IPS-20b (cell line): ENCODE measurements at regions not wholly inside any gene's neighbourhood (a gene's known extent, or its start where the extent isn't known, plus 50 kb on each side); places are given as distances from the start of the nearest gene placed in this dataset.

Source experiments
- H3K27ac ChIP-seq: one replicate; pipeline ENCODE4 v1.5.1; 2013; ENCODE audit warnings: low read length
- H3K27me3 ChIP-seq: 2 replicates; pipeline ENCODE4 v1.6.1; 2013; ENCODE audit warnings: mild to moderate bottlenecking, low read length, inconsistent platforms; ENCODE audit not compliant: insufficient read depth
- H3K36me3 ChIP-seq: 2 replicates; pipeline ENCODE4 v1.6.1; 2013; ENCODE audit warnings: low read depth, mild to moderate bottlenecking, inconsistent platforms, low read length, moderate library complexity; ENCODE audit not compliant: insufficient read depth
- H3K4me1 ChIP-seq: 2 replicates; pipeline ENCODE4 v1.6.1; 2013; ENCODE audit warnings: mild to moderate bottlenecking, control low read depth, inconsistent platforms, low read length, moderate library complexity; ENCODE audit not compliant: insufficient read depth
- H3K4me3 ChIP-seq: 2 replicates; pipeline ENCODE4 v1.5.1; 2013; ENCODE audit warnings: mild to moderate bottlenecking, low read length, inconsistent platforms
- H3K9ac ChIP-seq: 2 replicates; pipeline ENCODE4 v1.6.1; 2013; ENCODE audit warnings: low read depth, mild to moderate bottlenecking, inconsistent platforms, low read length, moderate library complexity
- H3K9me3 ChIP-seq: 2 replicates; pipeline ENCODE4 v1.6.1; 2013; ENCODE audit warnings: mild to moderate bottlenecking, low read depth, low read length, inconsistent platforms; ENCODE audit not compliant: insufficient read depth

DNA sequence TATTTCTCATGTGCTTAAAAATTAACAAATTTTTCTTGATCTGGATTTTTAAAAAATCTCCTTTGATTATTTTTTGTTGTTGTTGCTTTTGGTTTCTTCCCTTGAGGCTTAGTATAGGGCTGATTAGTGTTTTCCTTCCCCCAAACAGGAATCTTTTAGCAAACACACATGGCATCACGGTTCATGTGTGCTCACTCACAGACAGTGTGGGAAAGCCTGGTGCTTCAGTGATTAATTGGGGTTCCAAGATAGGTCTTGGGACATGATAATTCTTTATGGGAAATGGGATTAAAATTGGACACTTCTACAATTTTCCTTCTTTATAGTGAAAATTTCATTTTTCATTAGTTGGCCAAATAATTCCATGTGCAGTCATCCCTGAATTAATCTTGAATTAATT, 153.9 kb upstream of the SOX11 start:
- Histone ChIP-seq H3K36me3 (no peaks in the 10 kb centered on the region), H3K27me3 (no peaks in the 10 kb centered on the region), H3K9ac (no peak overlapping the region), H3K27ac (no peak overlapping the region), H3K4me1 (peaks cover 16% of the 10 kb centered on the region; the same call in 1 of the 2 replicates), H3K4me3 (no peak overlapping the region), H3K9me3 (peaks cover 5% of the 10 kb centered on the region)

DNA sequence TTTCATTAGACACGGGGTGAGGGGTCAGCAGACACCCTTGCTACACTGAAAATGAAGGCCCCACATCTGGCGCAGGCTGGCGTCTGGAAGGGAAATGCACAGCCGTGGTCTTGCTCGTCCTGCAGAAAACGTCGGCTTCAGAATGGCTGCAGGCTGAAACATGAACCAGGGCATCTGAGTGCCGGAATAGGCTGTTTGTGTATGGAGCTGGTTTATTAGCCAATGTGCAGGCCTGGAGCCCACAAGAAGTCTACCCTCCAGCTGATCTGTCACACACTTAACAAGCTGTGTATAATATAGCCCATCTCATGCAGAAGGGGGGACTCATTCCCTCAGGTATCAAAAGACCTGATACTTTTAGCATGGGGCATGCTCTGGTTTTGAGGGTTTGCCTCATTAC, 153.4 kb upstream of the SOX11 start:
- peaks cover 16% of the 10 kb centered on the region; the same call in 1 of the 2 replicates for H3K4me1 ChIP-seq
- peaks cover 10% of the 10 kb centered on the region for H3K9me3 ChIP-seq
- no peak overlapping the region for H3K9ac ChIP-seq
- no peak overlapping the region for H3K4me3 ChIP-seq
- no peaks in the 10 kb centered on the region for H3K27me3 ChIP-seq
- no peak overlapping the region for H3K27ac ChIP-seq
- H3K36me3 ChIP-seq: no peaks in the 10 kb centered on the region

DNA sequence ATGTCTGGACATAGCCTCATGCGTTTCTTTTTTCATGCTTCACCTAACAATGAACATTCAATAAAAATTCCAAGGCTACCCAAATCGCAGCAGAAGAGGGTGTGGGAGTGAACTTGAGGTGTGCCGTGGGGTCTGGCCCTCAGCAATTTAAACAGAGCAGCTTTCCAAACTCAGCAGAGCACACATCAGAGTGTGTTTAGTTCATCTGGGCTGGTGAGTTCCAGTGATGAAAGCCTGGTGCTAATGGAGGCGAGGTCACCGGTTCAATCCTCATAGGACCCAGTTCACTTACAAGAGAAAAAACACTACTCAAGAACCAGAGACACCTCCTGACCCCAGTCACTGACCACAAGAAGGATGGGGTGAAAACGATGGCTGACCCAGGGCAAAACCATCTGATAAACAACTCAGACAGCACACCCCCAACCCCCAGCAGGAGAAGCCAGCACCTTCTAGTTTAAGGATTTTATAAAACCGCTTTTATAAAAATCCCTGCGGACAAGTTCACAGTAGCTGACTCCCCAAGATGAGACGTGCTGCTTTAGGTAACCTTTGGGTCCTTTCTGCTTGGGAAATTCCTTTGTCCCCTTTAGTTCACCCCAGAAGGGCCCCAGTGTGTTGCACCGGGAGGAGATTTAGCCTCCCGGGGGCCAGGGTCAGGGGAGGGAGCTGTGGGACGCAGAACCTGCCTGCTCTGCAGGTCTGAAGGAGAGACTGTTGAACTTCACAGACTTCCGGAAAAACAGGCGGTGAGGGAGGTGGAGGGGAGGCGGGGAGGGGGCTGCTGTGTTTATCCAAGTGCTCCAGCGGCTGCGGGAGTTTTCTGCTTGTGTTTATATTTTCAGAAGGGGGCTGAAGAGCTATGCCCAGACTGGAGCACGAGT, 152.7 kb upstream of the SOX11 start:
- H3K36me3 ChIP-seq: no peaks in the 10 kb centered on the region
- peaks cover 17% of the 10 kb centered on the region for H3K9me3 ChIP-seq
- peaks cover 16% of the 10 kb centered on the region; the same call in 1 of the 2 replicates for H3K4me1 ChIP-seq
- no peak overlapping the region for H3K27ac ChIP-seq
- H3K27me3 ChIP-seq: no peaks in the 10 kb centered on the region
- H3K9ac ChIP-seq: peak overlapping the region; percentile 60; the same call in 1 of the 2 replicates
- peak overlapping the region; percentile 50; the same call in 1 of the 2 replicates for H3K4me3 ChIP-seq

DNA sequence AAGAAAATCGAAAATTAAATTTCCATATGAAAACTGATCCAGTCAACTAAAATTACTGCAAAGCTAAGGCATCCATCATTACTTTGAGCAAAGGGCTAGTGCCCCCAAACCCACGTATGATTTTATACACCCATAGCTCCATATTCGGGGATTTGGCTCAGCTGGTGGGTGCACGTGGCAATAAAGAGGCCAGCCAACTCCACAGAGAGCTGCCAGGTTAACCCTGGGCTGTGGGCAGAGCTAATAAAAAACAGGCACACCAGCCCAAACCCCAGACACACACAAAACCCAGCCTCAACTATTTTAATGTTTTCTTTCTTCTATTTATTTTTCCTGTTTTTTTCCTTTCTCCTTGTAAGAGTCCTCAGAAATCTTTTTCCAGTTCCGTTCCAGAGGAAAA, 151.3 kb upstream of the SOX11 start:
- Histone ChIP-seq H3K27me3 (no peaks in the 10 kb centered on the region), H3K9ac (no peak overlapping the region), H3K4me1 (peaks cover 16% of the 10 kb centered on the region; the same call in 1 of the 2 replicates), H3K9me3 (peaks cover 29% of the 10 kb centered on the region), H3K36me3 (no peaks in the 10 kb centered on the region), H3K27ac (no peak overlapping the region), H3K4me3 (no peak overlapping the region)

DNA sequence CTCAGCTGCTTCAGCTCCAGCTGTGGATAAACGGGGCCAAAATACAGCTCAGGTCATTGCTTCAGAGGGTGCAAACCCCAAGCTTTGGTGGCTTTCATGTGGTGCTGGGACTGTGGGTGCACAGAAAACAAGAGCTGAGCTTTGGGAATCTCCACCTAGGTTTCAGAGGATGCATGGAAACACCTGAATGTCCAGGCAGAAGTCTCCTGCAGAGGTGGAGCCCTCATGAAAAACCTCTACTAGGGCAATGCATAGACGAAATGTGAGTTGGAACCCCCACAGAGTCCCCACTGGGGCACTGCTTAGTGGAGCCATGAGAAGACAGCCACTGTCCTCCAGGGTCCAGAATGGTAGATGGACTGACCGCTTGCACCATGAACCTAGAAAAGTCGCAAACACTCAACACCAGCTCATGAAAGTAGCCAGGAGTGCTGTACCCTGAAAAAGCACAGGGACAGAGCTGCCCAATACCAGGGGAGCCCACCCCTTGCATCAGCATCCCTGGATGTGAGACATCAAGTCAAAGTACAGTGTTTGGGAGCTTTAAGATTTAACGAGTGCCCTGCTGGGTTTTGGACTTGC, 147.9 kb upstream of the SOX11 start:
- H3K27me3 ChIP-seq: no peaks in the 10 kb centered on the region
- no peak overlapping the region for H3K4me3 ChIP-seq
- peaks cover 15% of the 10 kb centered on the region; the same call in 1 of the 2 replicates for H3K4me1 ChIP-seq
- peaks cover 33% of the 10 kb centered on the region for H3K9me3 ChIP-seq
- H3K9ac ChIP-seq: no peak overlapping the region
- H3K36me3 ChIP-seq: no peaks in the 10 kb centered on the region
- no peak overlapping the region for H3K27ac ChIP-seq

DNA sequence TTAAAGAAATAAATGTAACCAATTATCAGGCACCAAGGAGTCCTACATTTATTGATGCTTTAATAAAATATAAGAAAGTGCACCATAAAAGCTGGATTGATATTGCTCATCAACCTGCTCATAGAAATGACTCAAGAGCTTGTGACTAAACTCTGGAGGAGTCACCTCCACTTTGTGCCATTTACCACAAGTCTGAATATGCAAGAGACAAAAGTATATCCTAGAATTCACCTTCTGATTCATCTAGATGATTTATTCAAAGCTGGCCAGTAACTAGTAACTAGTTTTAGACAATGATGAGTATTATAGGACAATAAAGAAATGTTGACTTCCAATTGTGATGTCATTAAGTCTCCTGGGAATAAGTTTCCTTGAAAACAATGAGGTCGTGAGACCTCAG, 146.0 kb upstream of the SOX11 start:
- H3K9ac ChIP-seq: no peak overlapping the region
- H3K4me3 ChIP-seq: no peak overlapping the region
- H3K9me3 ChIP-seq: peaks cover 33% of the 10 kb centered on the region
- H3K27ac ChIP-seq: no peak overlapping the region
- H3K27me3 ChIP-seq: no peaks in the 10 kb centered on the region
- H3K4me1 ChIP-seq: peaks cover 6% of the 10 kb centered on the region; the same call in 1 of the 2 replicates
- H3K36me3 ChIP-seq: no peaks in the 10 kb centered on the region

DNA sequence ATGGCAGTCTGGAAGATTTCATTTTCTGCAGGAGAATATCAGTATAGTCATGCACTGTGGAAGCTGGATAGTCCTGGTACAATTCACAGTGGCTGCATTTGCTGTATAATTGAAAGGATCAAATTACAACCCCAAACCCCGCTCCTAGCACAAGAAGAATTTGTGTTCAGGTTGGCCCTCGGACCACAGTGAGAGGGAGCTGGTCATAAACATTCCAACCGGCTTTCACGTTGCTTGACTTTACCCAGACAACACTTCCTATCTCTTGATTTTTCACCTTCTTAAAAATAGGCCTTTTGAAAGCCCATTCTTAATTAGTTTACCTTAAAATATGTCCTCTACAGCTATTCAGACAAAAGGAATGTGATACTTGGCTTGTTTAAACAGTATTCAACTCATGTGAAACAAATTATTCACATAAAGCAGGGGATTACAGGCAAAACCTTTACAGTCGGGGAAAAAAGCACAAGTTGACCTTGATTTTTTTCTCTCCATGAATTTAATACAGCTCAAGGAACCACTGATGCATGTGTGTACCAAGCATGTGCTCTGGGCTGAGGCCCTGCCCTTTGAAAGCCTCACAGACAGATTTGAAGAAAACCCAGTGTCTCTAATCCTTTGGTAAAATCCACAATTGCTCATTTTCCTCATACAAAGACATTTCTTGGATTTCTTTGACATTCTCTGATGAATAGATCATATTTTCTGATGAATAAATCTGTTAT, 143.0 kb upstream of the SOX11 start:
- Histone ChIP-seq H3K9ac (no peak overlapping the region), H3K36me3 (no peaks in the 10 kb centered on the region), H3K27ac (no peak overlapping the region), H3K4me1 (peaks cover 6% of the 10 kb centered on the region; the same call in 1 of the 2 replicates), H3K27me3 (no peaks in the 10 kb centered on the region), H3K9me3 (peaks cover 19% of the 10 kb centered on the region), H3K4me3 (no peak overlapping the region)

DNA sequence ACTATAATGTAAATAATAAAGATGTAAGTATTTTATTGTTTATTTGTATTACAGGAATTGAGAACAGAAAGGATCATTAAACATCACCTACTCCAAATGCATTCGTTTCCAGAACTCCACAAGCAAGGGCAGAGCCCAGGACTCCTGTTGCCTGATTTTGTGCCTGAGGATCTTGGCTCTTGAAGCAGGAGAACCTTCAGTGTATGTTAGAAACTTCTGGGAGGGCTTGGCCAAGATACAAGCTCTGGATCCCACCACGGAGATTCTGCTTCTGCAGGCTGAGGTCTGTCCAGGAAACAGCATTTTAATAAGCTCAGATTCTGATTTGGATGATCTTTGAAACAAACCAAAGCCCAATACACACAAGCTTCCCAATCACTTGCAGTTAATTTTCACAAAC, 142.4 kb upstream of the SOX11 start:
- H3K36me3 ChIP-seq: no peaks in the 10 kb centered on the region
- peaks cover 6% of the 10 kb centered on the region; the same call in 1 of the 2 replicates for H3K4me1 ChIP-seq
- peaks cover 13% of the 10 kb centered on the region for H3K9me3 ChIP-seq
- no peak overlapping the region for H3K9ac ChIP-seq
- no peak overlapping the region for H3K27ac ChIP-seq
- H3K4me3 ChIP-seq: no peak overlapping the region
- H3K27me3 ChIP-seq: no peaks in the 10 kb centered on the region

DNA sequence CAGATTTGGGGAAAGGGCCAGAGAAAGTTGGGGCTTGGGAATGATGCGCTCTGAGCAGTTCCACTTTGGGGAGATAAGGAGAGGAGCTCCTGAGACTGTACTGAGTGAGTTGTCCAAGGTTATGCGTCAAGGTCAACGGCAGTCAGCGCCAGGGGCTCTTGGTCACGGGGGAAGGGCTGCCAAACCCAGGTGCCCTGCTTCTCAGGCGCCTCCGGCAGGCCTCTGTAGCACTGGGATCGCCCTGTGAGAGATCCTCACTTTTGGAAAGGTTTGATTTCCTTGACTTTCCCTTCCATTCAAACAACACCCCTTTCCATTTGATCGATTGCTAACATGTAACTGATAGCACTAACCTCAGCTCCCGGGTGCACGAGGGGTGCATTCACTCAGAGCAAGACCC, 136.5 kb upstream of the SOX11 start:
- no peaks in the 10 kb centered on the region for H3K36me3 ChIP-seq
- H3K9ac ChIP-seq: no peak overlapping the region
- H3K4me3 ChIP-seq: no peak overlapping the region
- no peak overlapping the region for H3K27ac ChIP-seq
- no peaks in the 10 kb centered on the region for H3K4me1 ChIP-seq
- H3K9me3 ChIP-seq: no peaks in the 10 kb centered on the region
- no peaks in the 10 kb centered on the region for H3K27me3 ChIP-seq

DNA sequence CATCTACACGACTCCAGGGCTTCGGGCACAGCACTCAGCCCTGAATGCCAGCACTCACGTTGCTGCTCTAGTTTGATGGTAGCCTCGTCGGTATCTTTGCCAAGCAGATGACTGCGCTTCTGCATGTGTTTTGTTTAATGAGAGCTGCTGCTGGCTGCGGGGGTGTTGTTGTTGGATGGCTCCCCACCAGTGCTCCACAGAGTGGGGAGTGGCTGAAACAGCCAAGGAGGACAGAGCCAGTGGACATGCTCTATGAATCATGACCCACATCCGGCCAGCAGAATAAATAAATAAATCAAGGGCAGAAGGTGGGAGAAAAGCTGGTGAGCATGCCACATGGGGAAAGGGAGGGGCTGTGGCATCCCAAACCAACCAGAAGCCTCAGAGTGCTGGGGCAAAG, 131.2 kb upstream of the SOX11 start:
- Histone ChIP-seq H3K9me3 (no peaks in the 10 kb centered on the region), H3K4me3 (no peak overlapping the region), H3K27me3 (no peaks in the 10 kb centered on the region), H3K27ac (no peak overlapping the region), H3K36me3 (no peaks in the 10 kb centered on the region), H3K4me1 (no peaks in the 10 kb centered on the region), H3K9ac (no peak overlapping the region)

DNA sequence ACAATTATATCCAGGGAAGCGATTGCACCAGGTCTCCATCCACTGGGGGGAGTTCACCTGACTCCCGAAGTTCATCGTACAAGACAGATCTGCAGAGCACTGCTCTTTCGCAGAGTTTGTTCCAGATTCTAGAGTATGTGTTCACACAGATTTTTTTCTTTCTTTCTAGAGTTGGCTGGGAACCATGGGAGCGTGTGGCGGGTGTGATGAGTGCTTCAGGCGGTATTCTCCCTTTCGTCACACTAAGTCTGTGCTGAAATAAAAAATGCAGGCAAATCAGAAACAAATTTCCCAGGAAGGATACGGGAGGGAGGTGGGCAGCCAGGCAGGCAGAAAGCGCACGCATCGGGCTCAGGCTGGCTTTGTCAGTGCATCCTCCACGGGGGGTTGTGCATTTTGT, 129.8 kb upstream of the SOX11 start:
- H3K27me3 ChIP-seq: no peaks in the 10 kb centered on the region
- H3K4me3 ChIP-seq: no peak overlapping the region
- no peak overlapping the region for H3K27ac ChIP-seq
- no peak overlapping the region for H3K9ac ChIP-seq
- no peaks in the 10 kb centered on the region for H3K4me1 ChIP-seq
- no peaks in the 10 kb centered on the region for H3K9me3 ChIP-seq
- H3K36me3 ChIP-seq: no peaks in the 10 kb centered on the region
